Suprapubic skin (tissue), 4 donors: ENCODE measurements at regions not wholly inside any gene's neighbourhood (a gene's known extent, or its start where the extent isn't known, plus 50 kb on each side); places are given as distances from the start of the nearest gene placed in this dataset.

ENCODE experiments used
- CTCF ChIP-seq, 2 donors: fragments of 200-600 bp in 1 of 2; fragments of 450-650 bp in 1 of 2; sonication (generic) in 1 of 2; IDR thresholded peaks; one replicate each; pipeline ENCODE4 v1.5.1; 2016 to 2019; ENCODE audit warnings: antibody characterized with exemption in 2 of 2, mild to moderate bottlenecking in 1 of 2, moderate library complexity in 1 of 2
- EP300 ChIP-seq: sonication (generic); formaldehyde crosslinking; IDR thresholded peaks from one replicate; pipeline ENCODE4 v1.6.1; 2017; ENCODE audit warnings: antibody characterized with exemption
- POLR2A ChIP-seq, 2 donors: fragments of 450-650 bp; IDR thresholded peaks; one replicate each; pipeline ENCODE4 v1.6.1; 2017; ENCODE audit warnings: antibody characterized with exemption in 2 of 2, mild to moderate bottlenecking in 2 of 2, moderate library complexity in 2 of 2
- POLR2AphosphoS5 ChIP-seq, 3 donors: sonication (generic); formaldehyde crosslinking; IDR thresholded peaks; one replicate each; pipeline ENCODE4 v1.6.1; 2017; ENCODE audit warnings: antibody characterized with exemption in 3 of 3

- TF ChIP-seq POLR2AphosphoS5 (IDR thresholded peaks at IDR 0.05) (no peak), CTCF (IDR thresholded peaks at IDR 0.05) (no peak), POLR2A (IDR thresholded peaks at IDR 0.05) (no peak), EP300 (no peak)
These were observed 934.9 kb downstream of the SLITRK6 start for GRCh38 chr13:84864341-84864740.
